GM19025 (cell line): ENCODE measurements at regions not wholly inside any gene's neighbourhood (a gene's known extent, or its start where the extent isn't known, plus 50 kb on each side); places are given as distances from the start of the nearest gene placed in this dataset.

Experiments used
- ATAC-seq: cut with Tn5 transposase; IDR thresholded peaks from one replicate; pipeline ENCODE4 v1.9.1; 2021; ENCODE audit warnings: mild to moderate bottlenecking, low read depth, moderate library complexity; ENCODE audit not compliant: unreplicated experiment

DNA sequence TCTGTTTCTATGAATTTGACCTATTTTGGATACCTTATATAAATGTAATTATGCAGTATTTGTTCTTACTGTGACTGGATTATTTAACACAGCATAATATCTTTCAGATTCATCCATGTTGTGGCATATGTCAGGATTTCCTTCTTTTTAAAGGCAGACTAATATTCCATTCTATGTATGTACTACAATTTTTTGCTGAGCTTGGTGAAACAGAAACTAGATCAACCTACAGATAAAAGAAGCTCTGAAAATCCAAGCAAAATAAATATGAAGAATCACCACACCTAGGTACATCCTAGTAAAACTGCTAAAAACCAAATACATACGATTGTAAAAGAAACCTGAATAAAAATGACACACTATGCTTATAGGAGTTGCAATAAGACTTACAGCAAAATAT, 300.5 kb downstream of the HTR7 start:
- no peak for ATAC-seq

DNA sequence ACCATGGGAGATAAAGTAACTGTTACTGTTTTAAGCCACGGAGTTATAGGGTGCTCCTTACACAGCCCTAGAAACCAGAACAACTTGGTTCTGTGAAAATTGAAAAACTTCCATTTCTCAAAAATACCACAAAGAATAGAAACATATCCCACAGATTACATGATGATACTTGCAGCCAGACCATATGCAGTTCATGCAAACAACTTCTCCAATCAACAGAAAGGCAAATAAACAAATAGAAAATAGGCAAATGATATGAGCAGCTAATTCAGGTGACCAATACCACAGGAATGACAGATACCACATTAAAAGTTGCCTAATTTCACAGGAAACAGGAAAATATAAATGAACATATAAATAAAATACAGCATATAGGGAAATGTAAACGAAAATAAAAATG, 297.5 kb downstream of the HTR7 start:
- no peak for ATAC-seq

GRCh38 chr10:90561666-90562065, 296.2 kb downstream of the HTR7 start:
- ATAC-seq, result no peak

- no peak for ATAC-seq
Measured at GRCh38 chr10:90571481-90572258, 286.2 kb downstream of the HTR7 start.

- ATAC-seq, result no peak
Measured at GRCh38 chr10:90575125-90575524, 282.7 kb downstream of the HTR7 start.

DNA sequence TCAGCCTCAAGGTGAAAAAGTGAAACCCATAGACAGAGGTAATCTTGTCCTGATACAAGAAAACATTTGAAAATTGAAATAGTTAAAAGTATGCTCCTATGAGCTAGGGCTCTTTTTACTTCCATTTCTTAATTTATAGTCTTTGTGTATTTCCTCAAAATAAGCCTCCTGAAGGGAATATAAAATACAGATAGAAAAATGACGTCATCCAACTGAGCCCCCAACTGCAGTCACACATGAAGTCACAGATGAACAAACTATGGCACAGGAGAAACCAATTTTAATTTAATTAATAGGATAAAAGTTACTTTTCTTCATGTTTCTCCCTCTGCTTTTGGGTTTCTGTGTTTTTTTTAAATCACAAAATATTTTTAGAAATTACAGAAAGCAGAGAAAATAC, 280.3 kb downstream of the HTR7 start:
- no peak for ATAC-seq

DNA sequence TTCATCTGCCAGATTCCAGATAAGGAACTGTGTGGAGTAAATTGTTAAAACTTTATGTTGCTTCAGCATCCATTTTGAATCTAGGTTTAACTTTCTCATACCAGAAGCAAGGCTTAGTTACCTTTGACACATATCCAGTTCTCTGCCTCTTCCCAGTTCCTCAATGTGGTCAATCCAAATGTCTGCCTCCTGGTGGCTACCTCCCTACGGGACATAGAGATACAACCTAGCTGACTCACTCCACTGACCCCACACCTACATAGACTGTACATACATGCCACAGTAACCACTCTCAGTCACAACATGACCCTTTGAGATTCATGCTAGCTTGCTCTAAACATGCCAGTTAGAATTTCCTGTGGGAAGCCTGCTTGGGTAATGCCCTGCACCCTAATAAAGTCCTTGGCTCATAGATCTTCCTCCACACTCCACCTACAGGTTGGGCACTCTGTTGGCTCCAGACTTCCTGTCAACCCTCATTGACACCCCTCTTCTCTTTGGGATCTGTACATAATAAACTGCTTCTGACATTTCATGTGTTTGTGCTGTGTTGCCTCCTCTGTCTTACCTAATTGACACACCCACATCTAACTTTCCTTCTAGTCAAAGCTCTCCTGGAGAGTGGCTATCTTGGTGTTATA, 278.1 kb downstream of the HTR7 start:
- ATAC-seq, result no peak

DNA sequence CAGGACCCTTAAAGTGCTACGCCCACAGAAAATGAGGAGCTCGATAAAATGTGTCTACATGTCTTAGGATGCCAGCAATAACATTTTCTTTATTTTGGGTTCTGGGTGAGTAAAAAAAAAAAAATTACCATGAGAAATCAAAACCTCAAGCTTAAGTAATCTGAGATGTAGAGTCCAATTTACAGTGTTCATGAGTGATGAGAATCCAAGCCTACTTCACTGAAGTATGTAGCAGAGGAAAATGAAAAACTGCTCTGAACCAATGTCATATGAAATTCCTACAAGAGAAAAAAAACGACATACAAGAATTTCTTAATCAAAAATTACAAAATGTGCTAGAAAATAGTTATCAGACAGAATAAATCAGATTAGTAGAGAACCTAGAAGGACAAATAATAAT, 274.4 kb downstream of the HTR7 start:
- ATAC-seq, result no peak

GRCh38 chr10:90587081-90587491, 270.8 kb downstream of the HTR7 start:
- ATAC-seq, result no peak

- no peak for ATAC-seq
Measured at GRCh38 chr10:90587561-90587960, 270.3 kb downstream of the HTR7 start.

DNA sequence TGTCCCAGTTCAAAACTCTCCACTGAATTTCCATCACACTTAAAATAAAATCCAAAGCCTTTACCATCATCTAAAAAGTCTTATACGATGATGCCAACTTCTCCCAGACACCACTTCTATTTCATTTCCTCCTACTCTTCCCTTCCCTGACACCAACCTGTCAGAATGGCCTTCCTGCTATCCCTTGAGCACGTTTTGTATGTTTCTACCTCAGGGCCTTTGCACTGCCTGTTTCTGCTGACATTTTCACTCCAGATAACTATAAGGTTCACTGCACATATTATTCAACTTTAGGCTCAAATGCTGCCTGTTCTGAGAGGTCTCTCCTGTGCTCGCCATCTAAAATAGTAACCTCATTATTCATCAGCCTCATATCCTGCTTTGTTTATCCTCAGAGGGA, 269.6 kb downstream of the HTR7 start:
- no peak for ATAC-seq

DNA sequence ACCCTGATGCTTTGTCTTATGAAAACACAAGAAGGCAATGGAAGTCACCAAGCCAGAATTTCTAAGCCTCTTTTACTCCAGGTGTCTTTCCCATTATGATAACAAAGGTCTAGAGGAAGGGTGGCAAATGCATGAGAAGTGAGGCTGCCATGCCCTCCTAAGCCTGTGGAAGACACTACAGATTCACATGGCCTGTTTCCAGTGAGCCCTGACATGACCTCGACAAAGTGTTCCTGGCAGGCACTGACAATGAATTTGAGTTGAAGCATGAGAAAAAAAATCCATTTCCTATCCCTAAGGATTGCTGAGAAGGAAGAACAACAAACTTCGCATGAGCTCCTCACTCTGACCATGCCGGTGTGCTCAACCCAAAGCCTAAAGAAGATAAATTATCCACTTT, 268.0 kb downstream of the HTR7 start:
- ATAC-seq, result no peak

- no peak for ATAC-seq
Measured at GRCh38 chr10:90591629-90592028, 266.2 kb downstream of the HTR7 start.

- ATAC-seq, result peak; percentile 60
Measured at GRCh38 chr10:90592638-90593302, 265.1 kb downstream of the HTR7 start.

- no peak for ATAC-seq
Measured at GRCh38 chr10:90598513-90598912, 259.3 kb downstream of the HTR7 start.

GRCh38 chr10:90602862-90603610, 254.8 kb downstream of the HTR7 start:
- ATAC-seq, result no peak

DNA sequence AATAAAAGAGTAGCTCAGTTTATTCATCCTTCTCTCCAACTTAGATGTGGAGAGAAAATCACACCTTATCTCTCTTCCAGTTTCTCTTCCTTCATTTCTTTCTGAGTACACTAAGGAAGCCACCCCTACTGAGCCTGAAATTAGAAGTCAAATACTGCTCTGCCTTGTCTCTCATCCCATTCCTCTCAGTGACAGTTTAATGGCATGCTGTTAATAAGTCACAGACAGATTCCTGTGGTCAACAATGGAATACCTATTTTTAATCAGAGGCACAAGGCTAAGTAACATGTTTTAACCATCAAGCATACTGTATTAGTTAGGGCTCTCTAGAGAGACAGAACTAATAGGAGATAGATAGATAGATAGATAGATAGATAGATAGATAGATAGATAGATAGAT, 253.2 kb downstream of the HTR7 start:
- ATAC-seq, result no peak

DNA sequence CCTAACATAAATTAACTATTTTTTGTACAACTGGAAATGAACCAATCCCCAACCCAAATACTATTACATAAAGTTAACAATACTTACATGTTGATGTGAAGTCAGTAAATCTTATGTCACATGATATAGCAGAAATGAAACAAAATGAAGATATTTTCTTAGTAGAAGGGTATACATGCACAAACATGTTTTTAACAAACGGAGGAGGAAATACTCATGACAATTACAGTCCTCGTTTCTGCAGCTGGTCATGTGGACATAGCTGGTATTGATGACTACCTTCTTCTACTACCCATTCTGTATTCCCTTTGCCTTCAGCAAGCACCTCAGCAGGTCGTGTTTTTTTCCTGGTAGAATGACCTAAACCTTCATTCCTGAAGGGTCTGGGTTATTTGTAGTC, 252.3 kb downstream of the HTR7 start:
- ATAC-seq, result no peak

- no peak for ATAC-seq
Measured at GRCh38 chr10:90612276-90612675, 245.6 kb downstream of the HTR7 start.

DNA sequence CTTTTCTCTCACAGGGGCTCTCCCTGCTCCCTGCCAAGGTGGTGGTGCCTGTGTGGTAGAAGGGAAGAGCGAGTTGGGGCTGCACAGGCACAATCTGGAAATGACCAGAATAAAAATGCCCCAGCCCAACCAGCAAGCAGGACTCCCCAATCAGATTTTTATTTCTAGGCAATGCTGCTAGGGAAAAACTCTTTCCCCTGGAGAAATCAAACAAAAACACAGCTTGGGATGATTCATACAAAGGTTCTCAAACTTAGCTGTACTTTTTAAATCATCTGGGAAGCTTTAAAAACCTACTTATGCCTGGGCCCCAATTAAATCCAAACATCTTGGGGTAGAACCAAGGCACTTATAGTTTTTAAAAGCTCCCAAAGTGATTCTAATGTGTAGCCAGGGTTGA, 243.2 kb downstream of the HTR7 start:
- no peak for ATAC-seq

DNA sequence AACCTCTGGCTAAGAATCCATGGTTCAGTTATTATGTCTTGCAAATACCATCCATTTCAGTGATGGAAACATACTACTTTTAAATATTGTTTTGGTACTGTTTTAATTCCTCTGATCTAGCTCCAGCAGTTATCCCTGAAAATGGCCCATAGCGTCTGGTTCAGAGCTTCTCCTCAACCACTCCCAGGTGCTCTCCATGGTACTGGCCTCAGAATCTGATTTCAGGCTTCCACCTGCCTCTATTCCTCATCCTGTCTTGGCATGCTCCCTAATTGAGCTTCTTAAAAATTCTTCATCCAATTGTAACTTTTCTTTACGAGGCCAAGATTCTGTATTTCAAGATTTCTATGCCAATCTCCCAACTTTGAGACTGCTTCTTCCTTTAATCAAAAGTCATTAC, 236.3 kb downstream of the HTR7 start:
- no peak for ATAC-seq
